NCI-H526 (cell line): ENCODE measurements at regions not wholly inside any gene's neighbourhood (a gene's known extent, or its start where the extent isn't known, plus 50 kb on each side); places are given as distances from the start of the nearest gene placed in this dataset.
"Not testable (repeated sequence)": the region's sequence is repeated elsewhere in the genome, so short reads cannot be mapped to it uniquely, and the experiment has no call there.

Experiments
- DNase-seq, 2 experiments: peaks; one replicate each; lab custom pipeline; 2025; lab: John Stamatoyannopoulos, UW

- DNase-seq = no peak
Observed at GRCh38 chr6:105714846-105715245, 312.0 kb upstream of the PREP start.

- no peak for DNase-seq
Observed at GRCh38 chr6:105713474-105714118, 310.7 kb upstream of the PREP start.

DNA sequence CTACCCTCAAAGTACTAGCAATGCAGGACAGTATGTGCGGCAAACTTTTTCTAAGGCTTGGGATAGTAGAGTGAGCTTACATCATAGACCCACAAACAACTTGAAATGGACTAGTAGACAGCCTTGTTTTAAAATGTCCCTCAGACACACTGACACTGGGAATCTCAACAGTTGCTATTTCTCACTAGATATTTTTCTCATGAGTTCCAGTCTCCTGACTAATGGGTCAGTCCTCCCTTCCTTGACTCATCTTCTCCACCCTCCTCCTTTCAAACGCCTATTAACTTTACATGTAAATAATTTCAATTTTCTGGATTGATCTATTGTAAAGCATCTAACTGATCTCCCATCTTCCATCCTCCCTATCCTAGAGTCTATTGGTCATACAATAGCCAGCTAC is 308.3 kb upstream of the PREP start:
- no peak for DNase-seq

GRCh38 chr6:105705608-105706007 is 302.7 kb upstream of the PREP start:
- DNase-seq = no peak

- DNase-seq = no peak
Observed at GRCh38 chr6:105695461-105695860, 292.6 kb upstream of the PREP start.

DNA sequence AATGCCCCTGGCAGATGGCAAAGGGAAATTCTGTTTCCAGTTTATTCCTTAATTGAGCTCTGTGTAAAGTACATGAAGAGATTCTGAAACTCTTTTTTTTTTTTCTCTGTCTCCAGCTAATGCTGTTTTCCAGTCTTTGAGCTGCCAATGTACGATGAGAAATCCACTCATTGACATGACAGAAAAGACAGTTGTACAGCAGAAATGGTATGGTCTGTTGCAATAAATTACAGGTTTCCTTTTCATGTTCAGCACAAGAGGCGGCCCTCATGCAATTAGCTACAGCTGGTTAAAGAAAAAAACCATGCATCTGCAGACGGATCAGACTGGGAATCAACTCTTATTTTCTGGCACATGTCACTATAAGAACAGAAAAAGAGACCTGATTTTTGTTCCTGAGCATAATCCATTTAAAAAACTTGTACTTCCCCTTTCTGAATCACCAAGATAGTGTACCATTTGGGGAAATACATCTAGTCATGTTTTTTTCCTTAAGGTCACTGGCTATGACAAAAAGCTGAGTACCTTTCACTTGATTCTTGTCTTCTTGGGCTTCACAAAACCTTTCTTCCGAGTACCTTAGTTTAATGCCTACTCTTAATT is 289.8 kb upstream of the PREP start:
- DNase-seq = no peak

DNA sequence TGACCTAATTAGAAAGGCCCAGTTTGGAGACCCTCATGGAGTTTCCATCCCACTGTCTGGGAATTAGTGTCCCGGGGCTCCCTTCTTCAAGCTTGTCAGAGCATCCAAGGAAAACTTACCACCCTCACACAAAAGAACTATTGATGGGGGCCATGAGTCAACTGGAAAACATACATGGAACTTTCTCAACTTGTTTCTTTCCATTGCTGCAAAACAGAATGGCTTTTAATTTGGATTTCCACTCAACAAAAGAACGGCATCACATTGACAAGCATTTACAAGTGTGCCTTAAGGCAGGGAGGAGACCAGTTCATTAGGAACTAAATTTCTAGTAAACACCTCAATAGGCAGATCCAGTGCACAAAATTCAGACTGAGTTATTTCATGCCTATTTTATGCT is 289.1 kb upstream of the PREP start:
- no peak for DNase-seq

DNA sequence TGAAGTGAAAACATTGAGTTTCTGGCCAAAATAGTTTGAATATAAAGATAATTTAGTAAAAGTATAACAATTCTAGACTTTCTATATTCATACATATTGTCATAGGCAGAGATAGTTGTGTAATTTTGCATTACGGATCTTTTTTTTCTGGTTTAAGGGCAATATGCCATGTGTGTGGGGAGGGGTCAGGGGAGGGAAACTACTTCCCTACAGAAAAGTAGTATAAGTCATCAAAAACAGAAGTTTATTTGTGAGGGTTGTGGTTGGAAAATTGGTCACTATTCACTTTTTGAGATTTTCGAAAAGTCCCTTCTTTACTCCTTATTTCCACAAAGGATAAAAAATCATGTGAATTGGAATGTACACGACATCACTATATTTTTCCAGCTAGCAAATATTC is 288.2 kb upstream of the PREP start:
- DNase-seq = no peak

DNA sequence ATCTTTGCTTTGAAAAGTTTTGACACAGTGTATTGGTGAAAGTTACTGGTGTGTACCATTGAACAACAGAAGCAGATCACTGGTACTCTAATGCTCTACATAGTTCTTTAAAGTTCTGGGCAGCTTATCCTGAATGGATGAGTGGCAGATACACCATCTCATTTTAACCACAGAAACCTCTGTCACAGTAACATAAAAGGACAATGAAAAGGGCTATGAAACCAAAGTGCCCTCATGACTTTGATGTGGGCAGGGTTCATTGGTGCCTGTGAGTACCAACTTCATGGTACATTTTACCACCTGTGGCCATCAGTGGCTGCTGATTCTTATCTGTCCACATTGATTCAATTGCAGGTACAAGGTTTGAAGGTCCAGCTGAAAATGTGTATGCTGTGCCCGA is 285.7 kb upstream of the PREP start:
- no peak for DNase-seq

GRCh38 chr6:105686793-105687192 is 283.9 kb upstream of the PREP start:
- DNase-seq = not testable (repeated sequence)

GRCh38 chr6:105681061-105681460 is 278.2 kb upstream of the PREP start:
- DNase-seq = no peak

DNA sequence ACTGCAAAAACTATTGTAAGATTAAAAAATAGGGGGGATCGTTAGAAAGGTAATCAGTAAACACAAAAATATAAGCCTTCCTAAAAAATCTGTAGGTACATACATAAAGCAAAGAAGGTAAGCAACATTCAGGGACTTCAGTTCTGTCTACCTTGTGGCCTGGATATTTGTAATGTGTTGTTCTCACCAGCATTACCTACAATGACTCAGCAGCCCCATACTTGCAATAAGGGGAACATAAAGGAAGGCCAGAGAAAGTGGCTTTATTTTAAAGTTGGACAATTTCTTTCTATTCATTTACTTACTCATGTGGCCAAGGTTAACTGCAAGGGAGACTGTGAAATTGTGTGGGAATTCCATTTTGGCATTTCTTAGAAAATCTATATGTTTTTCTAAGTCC is 277.2 kb upstream of the PREP start:
- no peak for DNase-seq

GRCh38 chr6:105678516-105678915 is 275.6 kb upstream of the PREP start:
- no peak for DNase-seq

DNA sequence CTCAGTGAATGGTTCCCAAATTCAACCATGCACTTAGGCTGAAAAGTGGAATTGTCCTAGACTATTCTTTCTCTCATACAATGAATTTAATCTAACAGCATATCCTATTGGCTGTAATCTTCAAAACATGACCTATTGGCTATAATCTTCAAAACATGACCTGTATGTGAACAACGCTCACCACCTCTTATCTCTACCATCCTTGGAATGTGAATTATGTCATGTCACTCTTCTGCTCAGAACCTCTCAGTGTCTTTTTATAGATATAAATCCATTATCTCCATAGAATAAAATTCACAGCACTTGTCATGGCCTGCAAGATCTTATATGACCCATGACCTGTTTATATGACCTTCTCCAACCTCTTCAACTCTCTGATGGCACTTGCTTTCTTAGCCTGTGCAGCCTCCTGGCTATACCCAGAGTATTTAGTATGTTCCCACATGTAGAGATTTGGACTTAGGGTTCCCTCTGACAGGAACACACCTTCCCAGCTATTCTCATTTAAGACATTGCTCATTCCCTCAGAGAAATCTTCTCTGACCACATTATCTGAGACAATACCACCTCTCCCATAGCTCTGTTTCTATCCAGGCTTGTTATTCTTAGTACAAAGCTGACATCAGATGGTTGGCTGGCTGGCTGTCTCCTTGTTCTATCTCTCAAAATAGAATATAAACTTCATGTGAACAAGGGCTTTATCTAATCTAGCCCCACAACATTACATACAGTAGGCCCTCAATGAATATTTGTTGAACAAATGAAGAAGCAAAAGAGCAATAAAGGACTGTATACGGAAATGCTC is 275.0 kb upstream of the PREP start:
- no peak for DNase-seq

DNA sequence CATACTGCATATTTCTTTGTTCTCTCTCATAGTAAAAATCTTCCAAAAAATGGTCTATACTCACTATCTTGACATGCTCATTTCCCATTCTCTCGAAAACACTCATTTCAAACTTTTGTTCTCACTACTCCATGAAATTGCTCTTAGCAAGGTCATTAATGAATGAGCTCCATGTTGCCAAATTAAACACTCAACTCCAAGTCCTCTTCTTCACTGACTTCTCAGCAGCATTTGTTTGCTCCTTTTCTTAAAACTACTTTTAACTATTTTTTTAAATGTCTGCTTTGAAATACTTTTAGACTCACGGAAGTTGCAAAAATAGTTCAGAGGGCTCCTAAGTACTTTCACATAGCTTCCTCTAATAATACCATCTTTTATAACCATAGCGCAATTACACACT is 274.0 kb upstream of the PREP start:
- no peak for DNase-seq

- DNase-seq = no peak
Observed at GRCh38 chr6:105675715-105676397, 273.0 kb upstream of the PREP start.

DNA sequence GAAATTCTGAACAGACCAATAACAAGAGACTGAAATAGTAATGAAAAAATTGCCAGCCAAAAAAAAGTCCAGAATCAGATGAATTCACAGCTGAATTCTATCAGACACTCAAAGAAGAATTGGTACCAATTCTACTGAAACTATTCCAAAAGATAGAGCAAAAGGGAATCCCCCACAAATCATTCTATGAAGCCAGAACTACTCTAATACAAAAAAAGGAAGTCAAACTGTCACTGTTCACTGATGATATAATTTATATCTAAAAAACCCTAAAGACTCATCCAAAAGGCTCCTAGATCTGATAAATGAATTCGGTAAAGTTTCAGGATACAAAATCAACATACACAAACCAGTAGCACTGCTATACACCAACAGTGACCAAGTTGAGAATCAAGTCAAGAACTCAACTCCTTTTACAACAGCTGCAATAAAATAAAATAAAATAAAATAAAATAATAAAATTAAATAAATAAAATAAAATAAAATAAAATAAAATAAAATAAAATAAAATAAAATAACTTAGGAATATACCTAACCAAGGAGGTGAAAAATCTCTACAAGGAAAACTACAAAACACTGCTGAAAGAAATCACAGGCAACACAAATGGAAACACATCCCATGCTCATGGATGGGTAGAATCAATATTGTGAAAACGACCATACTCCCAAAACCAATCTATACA is 270.1 kb upstream of the PREP start:
- not testable (repeated sequence) for DNase-seq

DNA sequence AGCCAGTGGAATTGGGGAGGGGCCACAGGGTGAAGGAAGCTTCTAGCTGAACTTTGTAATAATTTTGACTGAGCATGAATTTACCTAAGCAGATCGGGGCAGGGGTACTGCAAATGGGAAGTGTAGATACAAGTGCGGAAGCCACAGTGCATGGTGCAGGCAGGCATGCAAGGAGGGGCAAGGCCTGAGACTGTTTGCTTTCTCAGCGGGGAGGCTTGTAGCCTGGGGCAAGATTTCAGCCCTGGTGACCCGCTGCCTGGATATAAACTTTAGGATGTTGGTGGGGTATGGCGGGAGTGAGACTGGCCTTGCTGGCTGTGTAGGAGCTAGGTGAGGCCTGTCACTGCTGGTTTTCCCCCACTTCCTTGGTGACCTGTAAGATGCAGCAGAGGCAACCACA is 266.4 kb upstream of the PREP start:
- no peak for DNase-seq

- no peak for DNase-seq
Observed at GRCh38 chr6:105667056-105667455, 264.2 kb upstream of the PREP start.

DNA sequence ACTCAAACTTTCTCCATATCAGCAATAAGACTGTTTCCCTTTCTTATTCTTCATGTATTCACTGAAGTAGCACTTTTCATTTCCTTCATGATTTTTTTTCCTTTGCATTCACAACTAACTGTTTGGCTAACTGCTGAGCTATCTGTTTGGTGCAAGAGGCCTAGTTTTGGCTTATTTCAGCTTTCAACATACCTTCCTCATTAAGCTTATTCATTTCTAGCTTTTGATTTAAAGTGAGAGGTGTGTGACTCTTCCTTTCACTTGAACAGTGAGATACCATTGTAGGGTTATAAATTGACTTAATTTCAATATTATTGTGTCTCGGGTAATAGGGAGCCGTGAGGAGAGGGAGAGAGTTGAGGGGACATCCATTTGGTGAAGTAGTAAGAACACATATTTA is 262.0 kb upstream of the PREP start:
- DNase-seq = no peak

DNA sequence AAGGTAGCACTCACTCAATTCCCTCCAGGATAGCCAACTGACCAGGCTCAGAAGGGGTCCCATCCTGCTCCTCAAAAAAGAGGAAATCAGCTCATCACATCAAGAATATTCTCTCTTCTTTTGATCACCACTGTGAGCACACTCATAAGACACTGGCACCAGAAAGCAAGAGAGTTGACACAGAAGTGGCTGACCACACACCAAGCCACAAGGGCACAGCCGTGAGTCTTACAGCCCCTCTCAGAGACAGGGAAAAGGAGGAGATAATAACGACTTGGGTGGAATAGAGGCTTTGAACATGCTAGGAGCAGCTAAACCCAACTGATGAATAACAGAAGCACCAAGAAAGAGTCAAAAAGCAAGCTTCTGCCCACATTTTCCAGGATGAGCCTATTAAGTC is 249.1 kb upstream of the PREP start:
- DNase-seq = no peak

DNA sequence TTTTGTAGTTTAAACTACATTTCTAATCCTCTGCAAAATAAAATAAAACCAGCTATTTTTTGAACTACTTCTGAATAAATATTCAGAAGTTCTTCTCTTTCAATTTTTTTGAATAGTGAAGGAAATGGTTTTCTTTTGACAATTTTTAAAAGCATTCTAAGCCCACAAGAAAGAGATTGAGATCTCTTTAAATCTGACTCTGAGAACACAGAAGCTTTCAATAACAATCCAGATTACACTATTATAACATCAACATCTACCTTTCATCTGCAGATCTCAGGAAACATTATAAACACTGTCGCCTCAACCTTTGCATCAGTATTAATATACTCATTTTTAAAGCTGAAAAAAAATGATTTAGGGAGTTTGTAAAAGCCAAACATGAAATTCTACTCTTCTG is 247.5 kb upstream of the PREP start:
- DNase-seq = no peak
